Osteoblast (primary cell): ENCODE measurements at regions not wholly inside any gene's neighbourhood (a gene's known extent, or its start where the extent isn't known, plus 50 kb on each side); places are given as distances from the start of the nearest gene placed in this dataset.

ENCODE experiments used
- DNase-seq: peaks from one replicate; pipeline ENCODE4 v3.0.0; 2011; ENCODE audit warnings: low spot score, mixed read lengths; ENCODE audit not compliant: insufficient read length; ENCODE audit errors: missing footprints
- H2AFZ ChIP-seq: 2 replicates; pipeline ENCODE4 v1.6.0; 2011; ENCODE audit warnings: mild to moderate bottlenecking, low read length
- H3K27ac ChIP-seq: 2 replicates; pipeline ENCODE4 v1.5.1; 2011; ENCODE audit warnings: mild to moderate bottlenecking, low read depth, low read length, moderate library complexity
- H3K27me3 ChIP-seq: 2 replicates; pipeline ENCODE4 v1.6.0; 2012; ENCODE audit warnings: mild to moderate bottlenecking, control low read depth, inconsistent platforms, low read length, moderate library complexity; ENCODE audit not compliant: insufficient read depth
- H3K36me3 ChIP-seq: 2 replicates; pipeline ENCODE4 v1.5.1; 2011; ENCODE audit warnings: mild to moderate bottlenecking, low read length, control low read depth, moderate library complexity; ENCODE audit not compliant: insufficient read depth
- H3K4me1 ChIP-seq: 2 replicates; pipeline ENCODE4 v1.5.1; 2011; ENCODE audit warnings: mild to moderate bottlenecking, low read length, control low read depth, moderate library complexity; ENCODE audit not compliant: insufficient read depth
- H3K4me2 ChIP-seq: 2 replicates; pipeline ENCODE4 v1.6.0; 2011; ENCODE audit warnings: mild to moderate bottlenecking, low read length; ENCODE audit not compliant: insufficient read depth
- H3K4me3 ChIP-seq: fragments of 200-600 bp; sonication (generic); 3 replicates; pipeline ENCODE4 v1.5.1; 2012; ENCODE audit warnings: mild to moderate bottlenecking, low read length, inconsistent platforms; ENCODE audit not compliant: insufficient read depth
- H3K79me2 ChIP-seq: 2 replicates; pipeline ENCODE4 v1.6.0; 2012; ENCODE audit warnings: mild to moderate bottlenecking, low read length, control low read depth, inconsistent platforms; ENCODE audit not compliant: insufficient read depth
- H3K9me3 ChIP-seq: 2 replicates; pipeline ENCODE4 v1.5.1; 2011; ENCODE audit warnings: low read depth, low read length, control low read depth
- H4K20me1 ChIP-seq: 2 replicates; pipeline ENCODE4 v1.6.0; 2012; ENCODE audit warnings: mild to moderate bottlenecking, low read length, control low read depth; ENCODE audit not compliant: insufficient read depth
- CTCF ChIP-seq: IDR thresholded peaks from 2 replicates; pipeline ENCODE4 v1.5.1; 2011; ENCODE audit warnings: mild to moderate bottlenecking, low read depth, low read length, moderate library complexity; ENCODE audit errors: extremely low read depth

DNA sequence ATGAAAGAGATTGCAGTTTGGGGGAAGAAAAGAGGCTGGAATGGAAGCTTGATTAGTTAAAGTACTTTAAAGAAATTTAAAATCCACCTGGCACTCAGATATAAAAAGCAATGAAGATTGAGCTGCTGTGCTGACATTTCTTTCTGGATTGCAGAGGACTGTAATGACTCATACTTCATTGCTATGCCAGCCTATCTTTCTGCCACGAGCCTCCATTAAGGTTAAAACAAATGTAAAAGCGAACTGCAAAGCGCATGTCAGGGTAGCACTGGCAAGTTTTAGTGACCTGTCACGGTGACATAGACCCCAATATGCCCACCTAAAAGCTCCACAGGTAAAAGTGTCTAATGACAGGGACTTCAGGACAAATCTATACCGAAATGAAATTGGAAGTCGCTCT lies 449.6 kb downstream of the C6orf118 start:
- Histone ChIP-seq H3K4me2 (no peak overlapping the region), H4K20me1 (no peaks in the 10 kb centered on the region), H2AFZ (no peak overlapping the region), H3K36me3 (no peaks in the 10 kb centered on the region), H3K27ac (no peak overlapping the region), H3K4me3 (no peak overlapping the region), H3K9me3 (peaks cover 3% of the 10 kb centered on the region), H3K79me2 (no peaks in the 10 kb centered on the region), H3K4me1 (no peaks in the 10 kb centered on the region), H3K27me3 (no peaks in the 10 kb centered on the region)
- no peak for TF ChIP-seq CTCF
- no peak for DNase-seq

- H3K9me3 ChIP-seq, result no peaks in the 10 kb centered on the region
- H3K4me3 ChIP-seq, result no peak overlapping the region
- no peak overlapping the region for H2AFZ ChIP-seq
- no peaks in the 10 kb centered on the region for H4K20me1 ChIP-seq
- no peak for TF ChIP-seq CTCF
- no peak overlapping the region for H3K27ac ChIP-seq
- H3K4me1 ChIP-seq, result no peaks in the 10 kb centered on the region
- no peak overlapping the region for H3K4me2 ChIP-seq
- no peaks in the 10 kb centered on the region for H3K36me3 ChIP-seq
- H3K79me2 ChIP-seq, result no peaks in the 10 kb centered on the region
- H3K27me3 ChIP-seq, result no peaks in the 10 kb centered on the region
- no peak for DNase-seq
Measured at GRCh38 chr6:164856138-164856537, 453.3 kb downstream of the C6orf118 start.

DNA sequence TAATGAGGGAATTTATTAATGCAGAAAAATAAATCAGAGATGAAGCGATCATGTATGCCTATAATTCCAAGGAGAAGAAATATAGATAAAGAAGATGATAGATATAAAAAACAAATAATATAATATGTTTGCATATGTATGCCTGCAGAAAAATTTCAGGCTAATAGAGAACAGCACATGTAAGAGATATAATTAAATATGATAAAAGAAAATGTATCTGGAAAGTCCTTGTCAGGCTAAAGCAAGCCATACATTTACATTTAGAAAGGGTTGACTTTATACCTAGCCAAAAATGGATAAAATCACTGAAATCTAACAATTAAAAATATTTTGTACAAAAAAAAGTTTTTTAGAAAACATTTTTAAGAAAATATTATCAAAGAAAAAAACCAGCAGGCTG lies 454.1 kb downstream of the C6orf118 start:
- Histone ChIP-seq H3K36me3 (no peaks in the 10 kb centered on the region), H4K20me1 (no peaks in the 10 kb centered on the region), H3K27me3 (no peaks in the 10 kb centered on the region), H2AFZ (no peak overlapping the region), H3K4me1 (no peaks in the 10 kb centered on the region), H3K4me2 (no peak overlapping the region), H3K9me3 (no peaks in the 10 kb centered on the region), H3K4me3 (no peak overlapping the region), H3K27ac (no peak overlapping the region), H3K79me2 (no peaks in the 10 kb centered on the region)
- DNase-seq, result no peak
- TF ChIP-seq CTCF, result no peak

DNA sequence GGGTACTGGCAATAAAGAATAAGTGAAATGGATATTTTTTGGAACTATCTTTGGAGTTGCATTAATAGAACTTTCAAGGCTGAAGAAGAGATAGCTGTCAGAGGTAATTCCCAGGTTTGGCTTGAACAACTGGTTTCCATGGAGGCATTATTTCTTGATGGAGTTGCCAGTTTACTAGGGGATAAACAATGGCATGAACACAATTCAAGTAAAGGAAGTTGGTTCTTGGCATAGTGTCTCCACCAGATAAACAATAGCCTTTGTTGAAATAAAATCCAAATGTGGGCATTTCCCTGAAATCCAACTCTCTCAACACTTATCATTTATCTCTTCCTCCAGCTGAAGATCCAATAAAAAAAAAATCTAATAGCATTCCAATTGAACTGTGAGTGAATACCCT lies 454.9 kb downstream of the C6orf118 start:
- Histone ChIP-seq H3K27me3 (no peaks in the 10 kb centered on the region), H3K4me3 (no peak overlapping the region), H3K9me3 (no peaks in the 10 kb centered on the region), H3K36me3 (no peaks in the 10 kb centered on the region), H2AFZ (no peak overlapping the region), H3K4me2 (no peak overlapping the region), H3K27ac (no peak overlapping the region), H4K20me1 (no peaks in the 10 kb centered on the region), H3K79me2 (no peaks in the 10 kb centered on the region), H3K4me1 (no peaks in the 10 kb centered on the region)
- DNase-seq, result no peak
- no peak for TF ChIP-seq CTCF
